ENCODE measurements at regions not wholly inside any gene's neighbourhood (a gene's known extent, or its start where the extent isn't known, plus 50 kb on each side); places are given as distances from the start of the nearest gene placed in this dataset.
"Not testable (repeated sequence)": the region's sequence is repeated elsewhere in the genome, so short reads cannot be mapped to it uniquely, and the experiment has no call there.

- Histone ChIP-seq H3K27me3 (replicated peaks in 2 of 5; ENCODE audit: control insufficient read depth in 4 of 5, insufficient read depth in 5 of 5, low read length in 4 of 5) (no peaks in the 10 kb centered on the region), H3K4me3 (ENCODE audit: control insufficient read depth in 1 of 7, extremely low read depth in 1 of 7, insufficient read depth in 4 of 7, low read depth in 2 of 7, low read length in 6 of 7) (no peak overlapping the region), H3K4me1 (ENCODE audit: control extremely low read depth in 1 of 4, control insufficient read depth in 4 of 4, insufficient read depth in 4 of 4, low read length in 3 of 4) (no peaks in the 10 kb centered on the region), H3K36me3 (ENCODE audit: control insufficient read depth in 4 of 4, insufficient read depth in 4 of 4, low read length in 3 of 4) (no peaks in the 10 kb centered on the region), H3K27ac (ENCODE audit: insufficient read depth in 1 of 2, low read depth in 1 of 2, low read length in 2 of 2, poor library complexity in 1 of 2, severe bottlenecking in 2 of 2) (no peak overlapping the region), H3K9me3 (ENCODE audit: control extremely low read depth in 1 of 5, control insufficient read depth in 4 of 5, insufficient read depth in 2 of 5, low read depth in 1 of 5, low read length in 4 of 5) (peaks cover 0 to 14% (median 4%) of the 10 kb centered on the region in 5 experiments)
- ChIA-PET POLR2A (no interaction called here), CTCF (no interaction called here)
- no CpG with 5 or more reads among the region's 2 CpGs for WGBS (ENCODE audit: insufficient coverage)
- no peak for DNase-seq
These were observed 705.7 kb downstream of the NUP35 start for GRCh38 chr2:183829931-183830330.

- ChIA-PET CTCF (no interaction called here), POLR2A (no interaction called here)
- Histone ChIP-seq H3K27me3 (replicated peaks in 2 of 5; ENCODE audit: control insufficient read depth in 4 of 5, insufficient read depth in 5 of 5, low read length in 4 of 5) (no peaks in the 10 kb centered on the region), H3K9me3 (ENCODE audit: control extremely low read depth in 1 of 5, control insufficient read depth in 4 of 5, insufficient read depth in 2 of 5, low read depth in 1 of 5, low read length in 4 of 5) (peaks cover 0 to 3% (median 0%) of the 10 kb centered on the region in 5 experiments), H3K36me3 (ENCODE audit: control insufficient read depth in 4 of 4, insufficient read depth in 4 of 4, low read length in 3 of 4) (no peaks in the 10 kb centered on the region), H3K4me3 (ENCODE audit: control insufficient read depth in 1 of 7, extremely low read depth in 1 of 7, insufficient read depth in 4 of 7, low read depth in 2 of 7, low read length in 6 of 7) (no peak overlapping the region), H3K4me1 (ENCODE audit: control extremely low read depth in 1 of 4, control insufficient read depth in 4 of 4, insufficient read depth in 4 of 4, low read length in 3 of 4) (no peaks in the 10 kb centered on the region), H3K27ac (ENCODE audit: insufficient read depth in 1 of 2, low read depth in 1 of 2, low read length in 2 of 2, poor library complexity in 1 of 2, severe bottlenecking in 2 of 2) (no peak overlapping the region)
- WGBS (ENCODE audit: insufficient coverage): 75% methylated on average over 2 of the region's 2 CpGs
- DNase-seq: no peak
These were observed 712.9 kb downstream of the NUP35 start for GRCh38 chr2:183837157-183837556.

GRCh38 chr2:183838295-183838694, 714.1 kb downstream of the NUP35 start:
- Histone ChIP-seq H3K27ac (ENCODE audit: insufficient read depth in 1 of 2, low read depth in 1 of 2, low read length in 2 of 2, poor library complexity in 1 of 2, severe bottlenecking in 2 of 2) (no peak overlapping the region), H3K4me3 (ENCODE audit: control insufficient read depth in 1 of 7, extremely low read depth in 1 of 7, insufficient read depth in 4 of 7, low read depth in 2 of 7, low read length in 6 of 7) (no peak overlapping the region), H3K36me3 (ENCODE audit: control insufficient read depth in 4 of 4, insufficient read depth in 4 of 4, low read length in 3 of 4) (no peaks in the 10 kb centered on the region), H3K4me1 (ENCODE audit: control extremely low read depth in 1 of 4, control insufficient read depth in 4 of 4, insufficient read depth in 4 of 4, low read length in 3 of 4) (no peaks in the 10 kb centered on the region), H3K27me3 (replicated peaks in 2 of 5; ENCODE audit: control insufficient read depth in 4 of 5, insufficient read depth in 5 of 5, low read length in 4 of 5) (no peaks in the 10 kb centered on the region), H3K9me3 (ENCODE audit: control extremely low read depth in 1 of 5, control insufficient read depth in 4 of 5, insufficient read depth in 2 of 5, low read depth in 1 of 5, low read length in 4 of 5) (peaks cover 0 to 3% (median 0%) of the 10 kb centered on the region in 5 experiments)
- POLR2A ChIA-PET: no interaction called here
- DNase-seq: no peak
- CTCF ChIA-PET: no interaction called here
- WGBS (ENCODE audit: insufficient coverage): 100% methylated on average over 4 of the region's 5 CpGs

GRCh38 chr2:183840061-183840584, 715.9 kb downstream of the NUP35 start:
- H3K9me3 ChIP-seq (ENCODE audit: control extremely low read depth in 1 of 5, control insufficient read depth in 4 of 5, insufficient read depth in 2 of 5, low read depth in 1 of 5, low read length in 4 of 5): peaks cover 0 to 3% (median 0%) of the 10 kb centered on the region in 5 experiments
- H3K4me1 ChIP-seq (ENCODE audit: control extremely low read depth in 1 of 4, control insufficient read depth in 4 of 4, insufficient read depth in 4 of 4, low read length in 3 of 4): no peaks in the 10 kb centered on the region
- no peaks in the 10 kb centered on the region for H3K27me3 ChIP-seq (replicated peaks in 2 of 5; ENCODE audit: control insufficient read depth in 4 of 5, insufficient read depth in 5 of 5, low read length in 4 of 5)
- H3K36me3 ChIP-seq (ENCODE audit: control insufficient read depth in 4 of 4, insufficient read depth in 4 of 4, low read length in 3 of 4): no peaks in the 10 kb centered on the region
- POLR2A ChIA-PET: no interaction called here
- no peak overlapping the region for H3K27ac ChIP-seq (ENCODE audit: insufficient read depth in 1 of 2, low read depth in 1 of 2, low read length in 2 of 2, poor library complexity in 1 of 2, severe bottlenecking in 2 of 2)
- 100% methylated on average over 1 of the region's 4 CpGs for WGBS (ENCODE audit: insufficient coverage)
- H3K4me3 ChIP-seq (ENCODE audit: control insufficient read depth in 1 of 7, extremely low read depth in 1 of 7, insufficient read depth in 4 of 7, low read depth in 2 of 7, low read length in 6 of 7): no peak overlapping the region
- no peak for DNase-seq
- CTCF ChIA-PET: no interaction called here

GRCh38 chr2:183849826-183850225, 725.6 kb downstream of the NUP35 start:
- H3K9me3 ChIP-seq (ENCODE audit: control extremely low read depth in 1 of 5, control insufficient read depth in 4 of 5, insufficient read depth in 2 of 5, low read depth in 1 of 5, low read length in 4 of 5); H3K36me3 ChIP-seq (ENCODE audit: control insufficient read depth in 4 of 4, insufficient read depth in 4 of 4, low read length in 3 of 4); CTCF ChIA-PET; H3K27me3 ChIP-seq (replicated peaks in 2 of 5; ENCODE audit: control insufficient read depth in 4 of 5, insufficient read depth in 5 of 5, low read length in 4 of 5); DNase-seq; H3K4me1 ChIP-seq (ENCODE audit: control extremely low read depth in 1 of 4, control insufficient read depth in 4 of 4, insufficient read depth in 4 of 4, low read length in 3 of 4); POLR2A ChIA-PET; H3K27ac ChIP-seq (ENCODE audit: insufficient read depth in 1 of 2, low read depth in 1 of 2, low read length in 2 of 2, poor library complexity in 1 of 2, severe bottlenecking in 2 of 2); H3K4me3 ChIP-seq (ENCODE audit: control insufficient read depth in 1 of 7, extremely low read depth in 1 of 7, insufficient read depth in 4 of 7, low read depth in 2 of 7, low read length in 6 of 7): not testable (repeated sequence)
- 80% methylated on average over 5 of the region's 11 CpGs for WGBS (ENCODE audit: insufficient coverage)

- no peaks in the 10 kb centered on the region for H3K27me3 ChIP-seq (replicated peaks in 2 of 5; ENCODE audit: control insufficient read depth in 4 of 5, insufficient read depth in 5 of 5, low read length in 4 of 5)
- WGBS (ENCODE audit: insufficient coverage): no CpG with 5 or more reads among the region's 2 CpGs
- no peak for DNase-seq
- H3K27ac ChIP-seq (ENCODE audit: insufficient read depth in 1 of 2, low read depth in 1 of 2, low read length in 2 of 2, poor library complexity in 1 of 2, severe bottlenecking in 2 of 2): no peak overlapping the region
- no peaks in the 10 kb centered on the region for H3K4me1 ChIP-seq (ENCODE audit: control extremely low read depth in 1 of 4, control insufficient read depth in 4 of 4, insufficient read depth in 4 of 4, low read length in 3 of 4)
- ChIA-PET CTCF (no interaction called here), POLR2A (no interaction called here)
- H3K4me3 ChIP-seq (ENCODE audit: control insufficient read depth in 1 of 7, extremely low read depth in 1 of 7, insufficient read depth in 4 of 7, low read depth in 2 of 7, low read length in 6 of 7): no peak overlapping the region
- H3K9me3 ChIP-seq (ENCODE audit: control extremely low read depth in 1 of 5, control insufficient read depth in 4 of 5, insufficient read depth in 2 of 5, low read depth in 1 of 5, low read length in 4 of 5): no peaks in the 10 kb centered on the region
- no peaks in the 10 kb centered on the region for H3K36me3 ChIP-seq (ENCODE audit: control insufficient read depth in 4 of 4, insufficient read depth in 4 of 4, low read length in 3 of 4)
These were observed 734.9 kb downstream of the NUP35 start for GRCh38 chr2:183859129-183859528.

GRCh38 chr2:183866666-183867065, 731.7 kb upstream of the ZNF804A start:
- WGBS (ENCODE audit: insufficient coverage): 92% methylated on average over 2 of the region's 2 CpGs
- no peaks in the 10 kb centered on the region for H3K36me3 ChIP-seq (ENCODE audit: control insufficient read depth in 4 of 4, insufficient read depth in 4 of 4, low read length in 3 of 4)
- ChIA-PET CTCF (no interaction called here), POLR2A (no interaction called here)
- H3K9me3 ChIP-seq (ENCODE audit: control extremely low read depth in 1 of 5, control insufficient read depth in 4 of 5, insufficient read depth in 2 of 5, low read depth in 1 of 5, low read length in 4 of 5): peaks cover 0 to 3% (median 0%) of the 10 kb centered on the region in 5 experiments
- no peaks in the 10 kb centered on the region for H3K27me3 ChIP-seq (replicated peaks in 2 of 5; ENCODE audit: control insufficient read depth in 4 of 5, insufficient read depth in 5 of 5, low read length in 4 of 5)
- no peak for DNase-seq
- no peaks in the 10 kb centered on the region for H3K4me1 ChIP-seq (ENCODE audit: control extremely low read depth in 1 of 4, control insufficient read depth in 4 of 4, insufficient read depth in 4 of 4, low read length in 3 of 4)
- H3K4me3 ChIP-seq (ENCODE audit: control insufficient read depth in 1 of 7, extremely low read depth in 1 of 7, insufficient read depth in 4 of 7, low read depth in 2 of 7, low read length in 6 of 7): no peak overlapping the region
- H3K27ac ChIP-seq (ENCODE audit: insufficient read depth in 1 of 2, low read depth in 1 of 2, low read length in 2 of 2, poor library complexity in 1 of 2, severe bottlenecking in 2 of 2): no peak overlapping the region

Measured in common myeloid progenitor, CD34-positive (primary cell).